NT2/D1 (cell line): ENCODE measurements at regions not wholly inside any gene's neighbourhood (a gene's known extent, or its start where the extent isn't known, plus 50 kb on each side); places are given as distances from the start of the nearest gene placed in this dataset.

Source experiments
- SUZ12 ChIP-seq: IDR thresholded peaks from 2 replicates; pipeline ENCODE4 v1.6.1; 2011; ENCODE audit not compliant: insufficient read length, insufficient read depth; ENCODE audit errors: extremely low read depth
- ZNF274 ChIP-seq: IDR thresholded peaks from 2 replicates; pipeline ENCODE4 v1.6.1; 2011; ENCODE audit warnings: mild to moderate bottlenecking, low read depth, low read length

- no peak for TF ChIP-seq SUZ12
- TF ChIP-seq ZNF274 = no peak
Observed at GRCh38 chr1:98351561-98351960, 310.0 kb upstream of the SNX7 start.
